ENCODE measurements at regions not wholly inside any gene's neighbourhood (a gene's known extent, or its start where the extent isn't known, plus 50 kb on each side); places are given as distances from the start of the nearest gene placed in this dataset.

DNA sequence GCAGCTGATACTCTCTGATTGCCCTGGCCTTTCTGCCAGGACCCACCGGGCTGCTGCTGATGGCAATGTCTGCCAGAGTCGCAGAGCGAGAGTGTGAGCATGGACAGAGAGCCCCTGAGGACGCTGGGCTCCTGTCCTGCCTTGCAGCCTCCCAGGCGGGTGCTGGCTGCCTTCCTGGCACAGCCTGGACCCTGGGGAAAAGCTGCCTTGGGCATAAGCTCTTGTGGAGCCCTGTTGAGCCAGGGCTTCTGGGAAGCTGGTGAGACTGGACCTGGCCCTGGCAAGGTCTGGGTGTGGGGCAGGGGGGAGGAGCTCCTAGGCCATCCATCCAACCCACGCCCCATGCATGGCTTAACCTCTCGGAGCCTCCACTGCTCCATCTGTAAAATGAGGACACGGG, 105.8 kb upstream of the WNT4 start:
- no peak for DNase-seq (ENCODE audit: low read depth)
- no peak overlapping the region for H3K4me3 ChIP-seq (ENCODE audit: low read depth, low read length)
- TF ChIP-seq, protein P1, sequence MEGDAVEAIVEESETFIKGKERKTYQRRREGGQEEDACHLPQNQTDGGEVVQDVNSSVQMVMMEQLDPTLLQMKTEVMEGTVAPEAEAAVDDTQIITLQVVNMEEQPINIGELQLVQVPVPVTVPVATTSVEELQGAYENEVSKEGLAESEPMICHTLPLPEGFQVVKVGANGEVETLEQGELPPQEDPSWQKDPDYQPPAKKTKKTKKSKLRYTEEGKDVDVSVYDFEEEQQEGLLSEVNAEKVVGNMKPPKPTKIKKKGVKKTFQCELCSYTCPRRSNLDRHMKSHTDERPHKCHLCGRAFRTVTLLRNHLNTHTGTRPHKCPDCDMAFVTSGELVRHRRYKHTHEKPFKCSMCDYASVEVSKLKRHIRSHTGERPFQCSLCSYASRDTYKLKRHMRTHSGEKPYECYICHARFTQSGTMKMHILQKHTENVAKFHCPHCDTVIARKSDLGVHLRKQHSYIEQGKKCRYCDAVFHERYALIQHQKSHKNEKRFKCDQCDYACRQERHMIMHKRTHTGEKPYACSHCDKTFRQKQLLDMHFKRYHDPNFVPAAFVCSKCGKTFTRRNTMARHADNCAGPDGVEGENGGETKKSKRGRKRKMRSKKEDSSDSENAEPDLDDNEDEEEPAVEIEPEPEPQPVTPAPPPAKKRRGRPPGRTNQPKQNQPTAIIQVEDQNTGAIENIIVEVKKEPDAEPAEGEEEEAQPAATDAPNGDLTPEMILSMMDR (IDR thresholded peaks at IDR 0.05; ENCODE audit: insufficient read depth, low read depth, low read length) = no peak

DNA sequence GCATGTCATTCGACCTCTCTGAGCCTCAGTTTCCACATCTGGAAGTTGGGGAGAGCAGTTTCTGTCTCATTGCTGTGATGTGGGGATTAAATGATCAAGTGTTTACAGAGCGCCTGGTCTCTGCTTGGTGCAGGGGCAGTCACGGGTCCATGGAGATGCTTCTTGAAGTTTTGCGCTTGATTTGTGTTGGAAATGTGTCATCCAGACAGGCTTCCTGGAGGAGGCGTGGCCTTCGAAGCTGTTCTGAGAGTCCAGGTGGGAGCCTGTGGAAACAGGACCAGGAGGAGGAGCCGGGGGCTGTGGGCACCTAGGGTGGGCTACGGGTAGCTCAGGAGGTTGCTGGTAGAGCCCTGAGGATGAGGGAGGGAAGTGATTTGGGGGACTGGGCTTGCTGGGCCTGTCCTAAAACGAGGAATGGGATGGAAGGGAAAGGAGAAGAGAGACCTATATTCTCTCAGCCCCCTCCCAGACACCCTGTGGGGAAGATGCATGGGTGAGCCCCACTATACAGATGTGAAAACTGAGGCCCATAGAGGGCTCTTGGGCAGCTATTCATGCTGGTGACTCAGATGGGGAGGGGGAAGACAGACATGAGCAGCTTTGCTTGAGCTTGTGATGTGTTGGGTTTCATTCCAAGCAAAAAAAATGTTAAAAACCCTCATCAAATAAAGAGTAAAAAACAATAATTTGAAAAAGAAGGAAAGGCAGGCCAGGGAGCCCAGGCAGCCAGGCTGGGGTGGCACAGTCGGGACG, 107.2 kb upstream of the WNT4 start:
- no peak for DNase-seq (ENCODE audit: low read depth)
- TF ChIP-seq, protein P1 (IDR thresholded peaks at IDR 0.05; ENCODE audit: insufficient read depth, low read depth, low read length) = no peak

DNA sequence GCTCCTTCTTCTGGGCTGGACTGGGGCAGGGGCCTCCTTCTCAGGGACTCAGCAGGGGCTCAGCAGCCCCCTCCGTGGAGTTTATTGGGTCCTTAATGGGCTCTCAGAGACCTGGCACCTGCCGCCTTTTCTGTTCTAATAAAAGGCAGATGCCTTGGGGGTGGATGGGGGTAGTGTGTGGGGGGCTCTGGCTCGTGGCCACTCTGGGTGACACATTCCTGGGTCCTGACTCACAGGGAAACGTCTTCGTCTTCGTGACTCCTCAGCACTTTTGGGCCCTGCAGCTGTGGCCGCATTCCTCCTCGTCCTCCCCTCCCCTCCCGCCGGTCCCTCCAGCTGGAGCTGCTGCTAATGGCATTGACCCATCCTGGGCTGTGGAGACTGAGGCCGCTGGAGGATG, 107.8 kb upstream of the WNT4 start:
- H3K4me3 ChIP-seq (ENCODE audit: low read depth, low read length) = no peak overlapping the region
- no peak for DNase-seq (ENCODE audit: low read depth)
- TF ChIP-seq, protein P1 (IDR thresholded peaks at IDR 0.05; ENCODE audit: insufficient read depth, low read depth, low read length) = no peak

More for the DNA sequence above, 107.2 kb upstream of the WNT4 start:
- H3K4me3 ChIP-seq (ENCODE audit: low read depth, low read length) = no peak overlapping the region

DNA sequence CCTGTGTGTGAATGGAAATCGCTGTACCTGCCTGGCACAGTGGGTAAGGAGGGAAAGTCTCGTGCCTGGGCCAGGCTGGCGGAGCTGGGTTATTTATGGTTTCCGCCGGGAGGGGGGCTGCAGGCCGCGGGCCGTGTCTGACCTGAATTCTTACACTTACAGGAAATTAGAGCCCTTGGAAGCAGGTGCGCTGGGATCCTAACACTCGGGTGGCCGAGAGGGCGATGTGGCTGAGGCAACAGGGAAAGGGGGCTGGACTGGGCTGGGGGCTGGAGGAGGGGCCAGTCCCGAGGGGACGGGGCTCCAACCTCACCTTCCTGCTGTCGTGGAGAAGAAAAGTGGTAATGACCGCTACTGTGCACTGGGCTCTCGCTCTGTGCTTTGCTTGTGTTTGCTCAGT, 109.4 kb upstream of the WNT4 start:
- TF ChIP-seq, protein P1 (IDR thresholded peaks at IDR 0.05; ENCODE audit: insufficient read depth, low read depth, low read length) = no peak
- no peak for DNase-seq (ENCODE audit: low read depth)
- H3K4me3 ChIP-seq (ENCODE audit: low read depth, low read length) = no peak overlapping the region

DNA sequence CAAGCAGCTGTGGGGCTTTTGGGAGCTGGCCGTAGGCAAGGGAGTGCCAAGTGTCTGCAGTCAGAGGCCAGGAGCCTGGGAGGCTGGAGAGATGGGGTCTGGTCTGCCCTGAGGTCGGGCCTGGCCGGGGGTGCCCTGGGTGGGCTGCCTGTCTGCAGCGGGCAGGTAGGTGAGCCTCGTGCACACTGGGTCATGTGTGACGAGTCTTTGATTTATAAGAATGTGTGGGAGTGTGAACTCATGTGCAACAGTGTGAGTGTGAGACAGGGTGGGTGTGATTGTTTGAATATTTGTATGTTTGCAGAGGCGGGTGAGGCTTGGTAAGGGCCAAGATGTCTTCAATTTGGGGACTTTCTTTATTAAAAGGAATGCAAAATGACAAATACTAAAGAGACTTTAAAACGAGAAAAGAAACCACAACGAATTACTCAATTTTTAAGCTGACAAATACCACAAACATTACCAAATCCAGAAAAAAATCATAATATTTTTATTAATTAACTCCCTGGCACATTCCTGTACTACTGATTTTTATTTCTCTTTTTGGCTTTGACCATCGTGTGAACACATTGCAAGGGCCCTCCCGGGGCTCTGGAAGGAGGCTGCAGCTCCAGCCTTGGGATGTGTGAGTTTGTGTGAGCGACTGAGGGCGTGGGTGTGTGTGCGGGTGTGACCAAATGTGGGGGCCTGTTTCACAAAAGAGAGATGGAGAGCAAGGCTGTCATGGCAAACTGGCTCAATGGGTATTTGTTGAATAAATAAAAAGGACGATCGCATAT, 110.3 kb upstream of the WNT4 start:
- DNase-seq (ENCODE audit: low read depth) = peak; percentile 34

DNA sequence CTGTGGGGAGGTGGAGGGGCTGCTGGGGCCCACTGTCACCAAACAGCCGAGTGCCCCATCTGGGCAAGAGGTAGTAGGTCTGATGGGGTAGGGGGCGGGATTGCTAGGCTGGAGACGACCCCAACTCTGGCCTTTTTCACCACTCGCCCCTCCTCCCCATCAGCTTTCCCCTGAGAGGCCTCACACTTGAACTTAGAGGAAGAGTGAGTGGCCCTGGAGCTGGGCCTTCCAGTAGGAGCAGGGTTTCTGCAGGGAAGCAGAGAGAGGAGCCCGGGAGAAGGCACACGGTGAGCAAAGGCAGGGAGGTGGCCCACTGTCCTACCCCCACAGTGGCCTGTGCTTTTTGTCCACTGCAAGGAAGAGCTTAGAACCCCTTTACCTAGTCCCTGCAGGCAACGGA, 111.9 kb upstream of the WNT4 start:
- no peak overlapping the region for H3K4me3 ChIP-seq (ENCODE audit: low read depth, low read length)
- TF ChIP-seq, protein P1 (IDR thresholded peaks at IDR 0.05; ENCODE audit: insufficient read depth, low read depth, low read length) = no peak
- DNase-seq (ENCODE audit: low read depth) = no peak

More for the DNA sequence above, 110.3 kb upstream of the WNT4 start:
- TF ChIP-seq, protein P1 (IDR thresholded peaks at IDR 0.05; ENCODE audit: insufficient read depth, low read depth, low read length) = no peak
- H3K4me3 ChIP-seq (ENCODE audit: low read depth, low read length) = no peak overlapping the region

All from fibroblast of villous mesenchyme (primary cell).